IMR-90 (cell line): ENCODE measurements at regions not wholly inside any gene's neighbourhood (a gene's known extent, or its start where the extent isn't known, plus 50 kb on each side); places are given as distances from the start of the nearest gene placed in this dataset.

ENCODE experiments used
- ATAC-seq: fragments of 200-7000 bp; cut with Tn5 transposase; 2 replicates; pipeline ENCODE4 v1.9.1; 2020; ENCODE audit warnings: low read depth, mild to moderate bottlenecking, moderate library complexity
- BruUV-seq: library from RNA; stranded (reverse); fragments of 400-500 nt; replicated peaks from 2 replicates; lab custom pipeline; 2021; lab: Mats Ljungman, UMichigan
- CTCF ChIA-PET: fragments of 300-600 bp; formaldehyde crosslinking; extraction: SDS; loops from one replicate; lab custom pipeline; 2021; ENCODE audit warnings: antibody characterized with exemption; lab: Yijun Ruan, JAX
- POLR2A ChIA-PET: fragments of 300-600 bp; sonication (Branson Sonifier 250); formaldehyde crosslinking; loops from one replicate; lab custom pipeline; 2022; ENCODE audit warnings: antibody characterized with exemption; ENCODE audit not compliant: unreplicated experiment; lab: Charles Lee
- DNase-seq: peaks from one replicate; pipeline ENCODE4 v3.0.0; 2013
- H2AFZ ChIP-seq: replicated peaks from 2 replicates; pipeline ENCODE3; 2013; ENCODE audit warnings: low read length, mild to moderate bottlenecking; ENCODE audit not compliant: poor library complexity
- H2AK5ac ChIP-seq: 2 replicates; pipeline ENCODE4 v1.6.1; 2013; ENCODE audit warnings: low read depth, low read length, inconsistent platforms
- H2AK9ac ChIP-seq: replicated peaks from 2 replicates; pipeline ENCODE3; 2013; ENCODE audit warnings: mild to moderate bottlenecking, low read depth, low read length, moderate library complexity; ENCODE audit not compliant: poor library complexity
- H2BK120ac ChIP-seq: 2 replicates; pipeline ENCODE4 v1.6.1; 2013; ENCODE audit warnings: low read depth, low read length, inconsistent platforms
- H2BK15ac ChIP-seq: 3 replicates; pipeline ENCODE4 v1.6.1; 2013; ENCODE audit warnings: low read depth, low read length, inconsistent platforms
- H2BK20ac ChIP-seq: 2 replicates; pipeline ENCODE4 v1.6.1; 2013; ENCODE audit warnings: low read depth, mild to moderate bottlenecking, inconsistent platforms, low read length, moderate library complexity
- H2BK5ac ChIP-seq: 2 replicates; pipeline ENCODE4 v1.6.1; 2013; ENCODE audit warnings: mild to moderate bottlenecking, low read depth, low read length, inconsistent platforms; ENCODE audit not compliant: poor library complexity, severe bottlenecking
- H3K14ac ChIP-seq: replicated peaks from 2 replicates; pipeline ENCODE4 v1.6.1; 2013; ENCODE audit warnings: low read depth, low read length, inconsistent platforms
- H3K18ac ChIP-seq: 2 replicates; pipeline ENCODE4 v1.6.1; 2013; ENCODE audit warnings: low read depth, low read length, control low read depth
- H3K23ac ChIP-seq: 2 replicates; pipeline ENCODE4 v1.6.1; 2013; ENCODE audit warnings: low read depth, low read length, inconsistent platforms
- H3K27ac ChIP-seq: 2 replicates; pipeline ENCODE4 v1.5.1; 2013; ENCODE audit warnings: mild to moderate bottlenecking, control low read depth, low read length; ENCODE audit not compliant: insufficient read depth
- H3K27me3 ChIP-seq: 2 replicates; pipeline ENCODE4 v1.6.1; 2013; ENCODE audit warnings: low read length; ENCODE audit not compliant: control insufficient read depth, insufficient read depth
- H3K36me3 ChIP-seq: 2 replicates; pipeline ENCODE4 v1.6.1; 2013; ENCODE audit warnings: low read length, mixed read lengths; ENCODE audit not compliant: control insufficient read depth, insufficient read depth
- H3K4ac ChIP-seq: 2 replicates; pipeline ENCODE4 v1.6.1; 2013; ENCODE audit warnings: low read depth, low read length, inconsistent platforms
- H3K4me1 ChIP-seq: 2 replicates; pipeline ENCODE4 v1.6.1; 2013; ENCODE audit warnings: low read length, mixed read lengths; ENCODE audit not compliant: control insufficient read depth, insufficient read depth
- H3K4me2 ChIP-seq: 2 replicates; pipeline ENCODE4 v1.6.1; 2013; ENCODE audit warnings: low read depth, mild to moderate bottlenecking, control low read depth, low read length, moderate library complexity
- H3K4me3 ChIP-seq: 2 replicates; pipeline ENCODE4 v1.5.1; 2013; ENCODE audit warnings: low read depth, mild to moderate bottlenecking, control low read depth, low read length, moderate library complexity; ENCODE audit not compliant: insufficient read depth
- H3K56ac ChIP-seq: 2 replicates; pipeline ENCODE4 v1.6.1; 2013; ENCODE audit warnings: low read length, inconsistent platforms; ENCODE audit not compliant: insufficient read depth; ENCODE audit errors: extremely low read depth
- H3K79me1 ChIP-seq, 2 experiments: 2 replicates each; pipeline ENCODE4 v1.6.1; 2013; ENCODE audit warnings: low read length in 2 of 2, inconsistent platforms in 1 of 2, low read depth in 1 of 2
- H3K9ac ChIP-seq: 2 replicates; pipeline ENCODE4 v1.6.1; 2013; ENCODE audit warnings: low read depth, low read length, control low read depth
- H3K9me1 ChIP-seq: 2 replicates; pipeline ENCODE4 v1.6.1; 2013; ENCODE audit warnings: low read length, inconsistent platforms; ENCODE audit not compliant: insufficient read depth
- H3K9me3 ChIP-seq: 2 replicates; pipeline ENCODE4 v1.6.1; 2013; ENCODE audit warnings: low read length; ENCODE audit not compliant: control insufficient read depth, insufficient read depth
- H4K20me1 ChIP-seq: 2 replicates; pipeline ENCODE4 v1.6.1; 2013; ENCODE audit warnings: low read length, inconsistent platforms; ENCODE audit not compliant: insufficient read depth
- H4K5ac ChIP-seq: 2 replicates; pipeline ENCODE4 v1.6.1; 2013; ENCODE audit warnings: mild to moderate bottlenecking, low read depth, low read length, control low read depth
- H4K8ac ChIP-seq, 2 experiments: 2 replicates each; pipeline ENCODE4 v1.6.1; 2013; ENCODE audit warnings: low read depth in 2 of 2, low read length in 2 of 2, control low read depth in 1 of 2, inconsistent platforms in 1 of 2
- H4K91ac ChIP-seq: 2 replicates; pipeline ENCODE4 v1.6.1; 2013; ENCODE audit warnings: low read depth, low read length, inconsistent platforms; ENCODE audit not compliant: insufficient read depth
- BHLHE40 ChIP-seq: fragments of 150-350 bp; IDR thresholded peaks from 2 replicates; pipeline ENCODE4 v1.6.1; 2016; ENCODE audit warnings: mild to moderate bottlenecking, low read depth, low read length
- CEBPB ChIP-seq: IDR thresholded peaks from 2 replicates; pipeline ENCODE4 v1.6.1; 2012; ENCODE audit warnings: low read depth, low read length, improper control_type of control experiment
- CHD1 ChIP-seq: IDR thresholded peaks from 2 replicates; pipeline ENCODE4 v1.6.1; 2012; ENCODE audit warnings: low read depth, low read length, improper control_type of control experiment
- CTCF ChIP-seq: conservative IDR thresholded peaks from 2 replicates; pipeline ENCODE4 v1.5.1; 2012; ENCODE audit warnings: mild to moderate bottlenecking, low read depth, low read length, improper control_type of control experiment
- FOS ChIP-seq: fragments of 150-350 bp; IDR thresholded peaks from 2 replicates; pipeline ENCODE4 v1.6.1; 2016; ENCODE audit warnings: low read depth, low read length
- MAFK ChIP-seq: IDR thresholded peaks from 2 replicates; pipeline ENCODE4 v1.6.1; 2012; ENCODE audit warnings: low read depth, low read length, improper control_type of control experiment
- MAZ ChIP-seq: IDR thresholded peaks from 2 replicates; pipeline ENCODE4 v1.6.1; 2012; ENCODE audit warnings: low read depth, mild to moderate bottlenecking, low read length, improper control_type of control experiment, moderate library complexity, borderline replicate concordance
- MXI1 ChIP-seq: IDR thresholded peaks from 2 replicates; pipeline ENCODE4 v1.6.1; 2012; ENCODE audit warnings: low read depth, mild to moderate bottlenecking, low read length, moderate library complexity, borderline replicate concordance
- NFE2L2 ChIP-seq: fragments of 150-350 bp; IDR thresholded peaks from 2 replicates; pipeline ENCODE4 v1.6.1; 2016; ENCODE audit warnings: low read depth, mild to moderate bottlenecking, low read length
- POLR2A ChIP-seq: IDR thresholded peaks from 2 replicates; pipeline ENCODE4 v1.6.1; 2012; ENCODE audit warnings: mild to moderate bottlenecking, low read depth, low read length
- RAD21 ChIP-seq: IDR thresholded peaks from 2 replicates; pipeline ENCODE4 v1.6.1; 2012; ENCODE audit warnings: low read length, improper control_type of control experiment
- RCOR1 ChIP-seq: IDR thresholded peaks from 2 replicates; pipeline ENCODE4 v1.6.1; 2012; ENCODE audit warnings: mild to moderate bottlenecking, low read length, improper control_type of control experiment; ENCODE audit not compliant: insufficient replicate concordance
- RFX5 ChIP-seq: IDR thresholded peaks from 2 replicates; pipeline ENCODE4 v1.8.0; 2012; ENCODE audit warnings: low read depth, mild to moderate bottlenecking, low read length, moderate library complexity
- SMC3 ChIP-seq: fragments of 150-350 bp; IDR thresholded peaks from 2 replicates; pipeline ENCODE4 v1.6.1; 2016; ENCODE audit warnings: low read depth, mild to moderate bottlenecking, antibody characterized with exemption, low read length, moderate library complexity
- USF2 ChIP-seq: fragments of 150-350 bp; IDR thresholded peaks from 2 replicates; pipeline ENCODE4 v1.6.1; 2017; ENCODE audit warnings: mild to moderate bottlenecking, antibody characterized with exemption, low read length, low read depth
- WGBS, 2 experiments: methylation state at CpG; one replicate each; pipeline versions ENCODE4 v1.1.5 to v1.1.7; 2013; ENCODE audit warnings: missing lambda C conversion rate in 2 of 2; ENCODE audit not compliant: insufficient read length in 1 of 2; ENCODE audit errors: extremely low coverage in 2 of 2; 5-methylcytosine and 5-hydroxymethylcytosine counted together
- dilution Hi-C: fragments of 300-500 bp; cut with HindIII; formaldehyde crosslinking; loops from one replicate; pipeline ENCODE4 v1.14.3; 2018; ENCODE audit warnings: low sequenced_read_pairs; ENCODE audit not compliant: unreplicated experiment
- in situ Hi-C: fragments of 300-500 bp; cut with MboI; formaldehyde crosslinking; loops from 3 replicates; pipeline ENCODE4 v1.14.3; 2019; ENCODE audit warnings: low sequenced_read_pairs, inconsistent platforms, mixed read lengths
- intact Hi-C: fragments of 100-400 bp; cut with micrococcal nuclease; formaldehyde crosslinking; loops from 2 replicates; pipeline ENCODE4 v1.10.0; 2022
- TF ChIP-seq, protein P1 (sequence below): fragments of 150-350 bp; IDR thresholded peaks from 2 replicates; pipeline ENCODE4 v1.6.1; 2016; ENCODE audit warnings: low read depth, mild to moderate bottlenecking, low read length, moderate library complexity, borderline replicate concordance

DNA sequence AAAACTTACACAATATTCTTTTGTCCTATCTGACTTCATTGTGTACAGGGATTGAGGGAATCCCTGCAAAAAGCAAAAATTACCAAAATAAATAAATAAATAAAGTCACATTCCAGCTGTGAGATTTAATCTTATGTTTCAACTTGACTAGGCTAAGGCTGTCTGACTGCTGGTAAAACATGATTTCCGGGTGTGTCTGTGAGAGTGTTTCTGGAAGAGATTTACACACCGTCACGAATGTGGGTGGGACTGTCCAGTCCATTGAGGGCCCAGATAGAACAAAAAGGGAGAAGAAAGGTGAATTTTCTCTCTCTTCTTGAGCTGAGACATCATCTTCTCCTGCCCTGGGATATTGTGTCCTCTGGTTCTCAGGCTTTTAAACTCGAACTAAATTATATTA, 166.1 kb downstream of the LIG4 start:
- Histone ChIP-seq H2BK20ac (no peak overlapping the region), H3K23ac (no peak overlapping the region), H3K79me1 (no peaks in the 10 kb centered on the region), H3K27me3 (no peaks in the 10 kb centered on the region; the same call in none of the 2 replicates), H2AFZ (no peak overlapping the region), H3K36me3 (no peaks in the 10 kb centered on the region), H3K4me3 (no peak overlapping the region), H3K18ac (no peak overlapping the region), H2BK120ac (no peak overlapping the region), H4K8ac (no peak overlapping the region), H3K9ac (no peak overlapping the region), H2AK9ac (no peak overlapping the region), H3K14ac (no peak overlapping the region), H4K91ac (no peak overlapping the region), H3K9me1 (no peaks in the 10 kb centered on the region), H3K27ac (no peak overlapping the region), H4K20me1 (no peaks in the 10 kb centered on the region), H3K4me1 (no peaks in the 10 kb centered on the region), H3K9me3 (no peaks in the 10 kb centered on the region), H2BK15ac (no peak overlapping the region), H3K56ac (no peak overlapping the region), H3K4ac (no peak overlapping the region), H2BK5ac (no peak overlapping the region), H2AK5ac (no peak overlapping the region), H4K5ac (no peak overlapping the region), H3K4me2 (no peak overlapping the region)
- TF ChIP-seq NFE2L2, result no peak
- no peak for TF ChIP-seq MAFK
- no peak for TF ChIP-seq SMC3
- no peak for TF ChIP-seq USF2
- TF ChIP-seq MXI1, result no peak
- no peak for TF ChIP-seq CHD1
- TF ChIP-seq RFX5, result no peak
- TF ChIP-seq RCOR1, result no peak
- no peak for TF ChIP-seq FOS
- TF ChIP-seq MAZ, result no peak
- TF ChIP-seq CEBPB, result no peak
- no peak for TF ChIP-seq CTCF
- no peak for TF ChIP-seq POLR2A
- no peak for TF ChIP-seq BHLHE40
- TF ChIP-seq, protein P1, sequence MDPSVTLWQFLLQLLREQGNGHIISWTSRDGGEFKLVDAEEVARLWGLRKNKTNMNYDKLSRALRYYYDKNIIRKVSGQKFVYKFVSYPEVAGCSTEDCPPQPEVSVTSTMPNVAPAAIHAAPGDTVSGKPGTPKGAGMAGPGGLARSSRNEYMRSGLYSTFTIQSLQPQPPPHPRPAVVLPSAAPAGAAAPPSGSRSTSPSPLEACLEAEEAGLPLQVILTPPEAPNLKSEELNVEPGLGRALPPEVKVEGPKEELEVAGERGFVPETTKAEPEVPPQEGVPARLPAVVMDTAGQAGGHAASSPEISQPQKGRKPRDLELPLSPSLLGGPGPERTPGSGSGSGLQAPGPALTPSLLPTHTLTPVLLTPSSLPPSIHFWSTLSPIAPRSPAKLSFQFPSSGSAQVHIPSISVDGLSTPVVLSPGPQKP, result no peak
- no peak for TF ChIP-seq RAD21
- intact Hi-C loops (no loop called here), dilution Hi-C loops (no loop called here), in situ Hi-C loops (no loop called here)
- ChIA-PET CTCF (no interaction called here), POLR2A (no interaction called here)
- ATAC-seq, result no peak
- 50% methylated on average over 1 of the region's 4 CpGs; no CpG with 5 or more reads in 1 of the 2 experiments for WGBS, 2 experiments
- no peak for DNase-seq
- no TSS peak for BruUV-seq
